ENCODE measurements at regions not wholly inside any gene's neighbourhood (a gene's known extent, or its start where the extent isn't known, plus 50 kb on each side); places are given as distances from the start of the nearest gene placed in this dataset.
"Not testable (repeated sequence)": the region's sequence is repeated elsewhere in the genome, so short reads cannot be mapped to it uniquely, and the experiment has no call there.

DNA sequence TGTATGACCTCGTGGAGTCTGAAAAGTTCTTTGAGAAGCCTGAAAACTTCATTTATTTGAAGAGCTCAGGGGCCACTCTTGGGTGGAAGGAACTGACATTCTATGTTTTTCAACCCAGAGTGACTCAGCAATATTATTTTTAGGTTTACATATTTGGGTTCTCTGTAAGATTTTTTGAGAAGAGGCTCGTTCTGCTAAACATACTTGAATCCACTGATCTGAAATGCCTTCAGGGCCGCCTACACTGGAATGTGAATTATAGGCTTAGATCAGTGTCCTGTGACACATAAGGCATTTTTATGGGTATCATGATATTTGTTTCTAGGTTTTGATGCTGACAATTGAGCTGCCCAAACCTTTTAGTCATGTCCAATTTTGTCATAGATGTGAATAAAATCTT, 86.2 kb downstream of the PSAT1 start:
- DNase-seq (ENCODE audit: insufficient read length, low spot score) = no peak
- no peak for FAIRE-seq

DNA sequence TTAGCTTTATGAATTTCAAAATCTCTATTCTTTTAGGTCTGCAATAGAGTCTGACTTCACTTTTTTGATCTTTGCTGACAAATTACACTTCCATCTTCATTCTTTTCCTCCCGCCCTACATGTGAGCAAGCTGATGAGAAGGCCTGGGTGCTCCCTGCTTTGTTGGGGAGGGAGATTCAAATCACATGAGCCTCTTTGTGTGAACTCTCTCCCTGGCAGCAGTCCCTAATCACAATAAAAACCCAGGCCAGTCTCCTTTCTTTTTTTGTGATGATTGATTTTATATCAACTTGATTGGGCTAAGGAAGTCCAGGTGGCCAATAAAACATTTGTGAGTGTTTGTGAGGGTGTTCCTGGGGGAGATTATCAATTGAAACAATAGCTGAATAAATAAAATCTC, 89.4 kb downstream of the PSAT1 start:
- no peak for DNase-seq (ENCODE audit: insufficient read length, low spot score)
- FAIRE-seq = no peak

- FAIRE-seq = no peak
- no peak for DNase-seq (ENCODE audit: insufficient read length, low spot score)
Measured at GRCh38 chr9:78386773-78387172, 89.8 kb downstream of the PSAT1 start.

DNA sequence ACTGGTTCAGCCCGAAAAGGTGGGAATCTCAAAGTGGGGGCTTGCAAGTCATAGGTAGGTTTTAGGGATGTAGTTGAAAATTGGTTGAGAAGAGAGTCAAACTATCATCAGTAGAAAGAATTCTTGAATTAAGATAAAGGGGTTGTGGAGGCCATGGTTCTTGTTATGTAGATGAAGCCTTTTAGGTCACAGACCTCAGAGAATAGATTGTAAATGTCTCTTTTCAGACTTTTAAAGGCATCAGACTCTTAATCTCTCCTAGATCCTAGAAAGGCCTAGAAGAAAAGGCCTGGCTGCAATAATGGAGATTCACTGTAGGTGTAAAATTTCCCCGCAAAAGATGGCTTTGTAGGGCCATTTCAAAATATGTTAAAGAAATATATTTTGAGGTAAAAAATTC, 96.4 kb downstream of the PSAT1 start:
- DNase-seq (ENCODE audit: insufficient read length, low spot score) = no peak
- no peak for FAIRE-seq

GRCh38 chr9:78393932-78394331, 97.0 kb downstream of the PSAT1 start:
- no peak for DNase-seq (ENCODE audit: insufficient read length, low spot score)
- FAIRE-seq = no peak

- DNase-seq (ENCODE audit: insufficient read length, low spot score) = no peak
- no peak for FAIRE-seq
Measured at GRCh38 chr9:78396087-78396486, 99.2 kb downstream of the PSAT1 start.

DNA sequence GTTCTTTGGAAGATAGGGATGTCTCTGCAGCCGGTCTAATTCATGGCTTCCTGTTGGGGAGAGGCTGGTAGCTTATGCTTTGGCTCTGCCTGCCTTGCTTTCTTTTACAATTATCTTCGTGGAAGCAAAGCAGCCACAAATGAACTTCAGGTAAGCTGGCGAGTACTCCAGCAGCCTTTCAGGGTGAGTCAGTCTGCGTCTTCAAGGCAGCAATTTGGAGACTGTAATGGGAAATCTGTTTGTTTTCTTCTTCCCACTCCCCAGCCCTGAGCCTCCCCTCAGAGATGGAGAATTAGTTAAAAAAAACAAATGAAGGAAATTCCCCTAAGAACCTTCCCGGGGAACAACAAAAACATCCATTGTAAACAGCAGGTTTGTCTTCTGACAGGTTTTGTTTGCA, 100.1 kb downstream of the PSAT1 start:
- DNase-seq (ENCODE audit: insufficient read length, low spot score) (no peak), FAIRE-seq (no peak)

DNA sequence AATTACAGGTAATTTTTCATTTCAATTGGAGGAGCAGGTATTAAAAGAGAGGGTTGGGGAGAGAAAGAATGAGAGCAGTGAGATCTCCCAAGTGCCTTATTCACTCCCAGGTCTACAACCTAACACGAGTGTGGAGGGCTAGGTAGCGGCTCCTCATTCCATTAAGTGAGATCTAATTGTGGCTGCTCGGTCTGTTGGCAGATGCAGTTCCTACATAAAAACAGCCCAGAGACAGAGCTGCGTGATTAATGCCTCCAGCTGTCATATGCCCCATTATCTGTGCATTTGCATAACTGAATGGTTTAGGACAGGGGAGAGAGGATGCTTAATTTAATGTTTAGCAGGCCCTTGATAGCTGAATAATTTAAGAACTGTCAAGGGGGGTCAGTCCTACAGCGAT, 100.5 kb downstream of the PSAT1 start:
- DNase-seq (ENCODE audit: insufficient read length, low spot score) = no peak
- FAIRE-seq = no peak

DNA sequence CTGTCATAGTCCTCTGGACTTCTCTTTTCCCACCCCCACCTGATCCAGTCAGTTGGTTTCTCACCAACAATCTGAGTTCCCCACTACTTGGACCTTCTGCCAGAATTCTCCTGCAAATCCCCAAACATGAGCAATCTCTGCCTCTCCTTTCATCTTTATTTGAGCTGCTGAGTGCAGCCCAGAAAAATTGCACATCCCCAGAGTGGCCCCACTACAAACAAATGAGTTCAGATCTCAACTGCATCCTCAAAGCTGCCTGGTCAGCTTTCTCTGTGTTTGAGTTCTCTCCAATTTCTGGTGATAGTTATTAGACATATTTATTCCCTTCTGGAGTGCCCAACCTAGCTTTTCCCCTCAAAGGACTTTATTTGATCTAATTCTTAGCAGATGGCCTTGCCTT, 102.2 kb downstream of the PSAT1 start:
- DNase-seq (ENCODE audit: insufficient read length, low spot score) (no peak), FAIRE-seq (no peak)

- DNase-seq (ENCODE audit: insufficient read length, low spot score) (no peak), FAIRE-seq (no peak)
Measured at GRCh38 chr9:78400496-78400895, 103.6 kb downstream of the PSAT1 start.

GRCh38 chr9:78405461-78405860, 108.5 kb downstream of the PSAT1 start:
- DNase-seq (ENCODE audit: insufficient read length, low spot score) (no peak), FAIRE-seq (no peak)

- FAIRE-seq = no peak
- no peak for DNase-seq (ENCODE audit: insufficient read length, low spot score)
Measured at GRCh38 chr9:78406146-78406545, 109.2 kb downstream of the PSAT1 start.

- DNase-seq (ENCODE audit: insufficient read length, low spot score) (no peak), FAIRE-seq (no peak)
Measured at GRCh38 chr9:78406933-78407332, 110.0 kb downstream of the PSAT1 start.

GRCh38 chr9:78407636-78408312, 110.8 kb downstream of the PSAT1 start:
- DNase-seq (ENCODE audit: insufficient read length, low spot score) = no peak
- FAIRE-seq = no peak

DNA sequence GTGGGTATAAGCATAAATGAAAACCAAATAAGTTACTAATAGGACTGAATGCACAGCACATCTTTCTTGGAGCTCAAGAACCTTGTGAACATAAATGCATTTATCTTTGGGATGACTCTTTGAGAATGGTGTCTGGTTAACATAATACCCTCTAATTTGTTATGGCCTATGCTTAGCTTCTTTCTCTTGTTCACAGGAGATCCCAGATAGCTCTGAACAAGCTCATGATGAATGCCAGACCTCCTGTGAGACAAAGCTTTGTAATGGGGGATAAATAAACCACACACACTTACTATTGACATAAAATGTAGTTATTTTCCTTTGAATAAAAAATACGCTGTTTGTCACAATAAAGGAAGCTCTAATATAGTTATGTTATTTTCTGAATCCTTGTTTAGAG, 111.5 kb downstream of the PSAT1 start:
- no peak for FAIRE-seq
- DNase-seq (ENCODE audit: insufficient read length, low spot score) = no peak

- FAIRE-seq; DNase-seq (ENCODE audit: insufficient read length, low spot score): not testable (repeated sequence)
Measured at GRCh38 chr9:78409928-78410510, 113.1 kb downstream of the PSAT1 start.

GRCh38 chr9:78422309-78422708, 125.4 kb downstream of the PSAT1 start:
- DNase-seq (ENCODE audit: insufficient read length, low spot score) (no peak), FAIRE-seq (no peak)

- DNase-seq (ENCODE audit: insufficient read length, low spot score) (no peak), FAIRE-seq (no peak)
Measured at GRCh38 chr9:78424299-78424698, 127.4 kb downstream of the PSAT1 start.

GRCh38 chr9:78428640-78429039, 131.7 kb downstream of the PSAT1 start:
- DNase-seq (ENCODE audit: insufficient read length, low spot score) = no peak
- FAIRE-seq = no peak

- no peak for FAIRE-seq
- DNase-seq (ENCODE audit: insufficient read length, low spot score) = no peak
Measured at GRCh38 chr9:78430387-78430786, 133.5 kb downstream of the PSAT1 start.

DNA sequence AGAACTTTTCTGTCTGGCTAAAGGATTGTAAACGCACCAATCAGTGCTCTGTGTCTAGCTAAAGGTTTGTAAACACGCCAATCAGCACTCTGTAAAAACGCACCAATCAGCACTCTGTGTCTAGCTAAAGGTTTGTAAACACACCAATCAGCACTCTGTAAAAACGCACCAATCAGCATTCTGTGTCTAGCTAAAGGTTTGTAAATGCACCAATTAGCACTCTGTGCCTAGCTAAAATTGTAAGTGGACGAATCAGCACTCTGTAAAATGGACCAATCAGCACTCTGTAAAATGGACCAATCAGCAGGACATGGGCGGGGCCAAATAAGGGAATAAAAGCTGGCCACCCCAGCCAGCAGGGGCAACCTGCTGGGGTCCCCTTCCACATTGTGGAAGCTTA, 134.1 kb downstream of the PSAT1 start:
- FAIRE-seq = not testable (repeated sequence)

GRCh38 chr9:78436873-78437272, 139.9 kb downstream of the PSAT1 start:
- no peak for FAIRE-seq
- DNase-seq (ENCODE audit: insufficient read length, low spot score) = no peak

More for the DNA sequence above, 134.1 kb downstream of the PSAT1 start:
- DNase-seq (ENCODE audit: insufficient read length, low spot score) = not testable (repeated sequence)

DNA sequence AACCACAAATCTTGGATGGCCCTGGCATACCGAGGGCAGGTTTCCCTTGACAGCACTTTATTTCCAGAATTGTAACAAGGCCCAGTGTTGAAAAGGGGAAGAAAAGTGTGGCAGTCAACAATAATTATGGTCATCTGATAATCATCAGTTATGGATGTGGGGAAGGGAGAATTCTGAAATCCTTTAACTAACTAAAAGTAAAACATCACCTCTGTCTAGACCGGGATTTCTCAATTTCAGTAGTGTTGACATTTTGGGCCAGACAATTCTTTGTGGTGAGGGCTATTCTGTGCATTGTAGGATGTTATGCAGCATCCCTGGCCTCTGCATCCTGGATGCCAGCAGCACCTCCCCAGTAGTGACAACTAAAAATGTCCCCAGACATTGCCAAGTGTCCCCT, 140.4 kb downstream of the PSAT1 start:
- no peak for FAIRE-seq

More for the DNA sequence above, 140.4 kb downstream of the PSAT1 start:
- no peak for DNase-seq (ENCODE audit: insufficient read length, low spot score)
